Endothelial cell of umbilical vein (primary cell): ENCODE measurements at regions not wholly inside any gene's neighbourhood (a gene's known extent, or its start where the extent isn't known, plus 50 kb on each side); places are given as distances from the start of the nearest gene placed in this dataset.
A peak's percentile ranks its signal among the peaks of the same experiment; 100 is the strongest.
"Not testable (repeated sequence)": the region's sequence is repeated elsewhere in the genome, so short reads cannot be mapped to it uniquely, and the experiment has no call there.

Source experiments
- BruUV-seq: library from RNA; stranded (reverse); fragments of 400-500 nt; replicated peaks from 2 replicates; lab custom pipeline; 2021; lab: Mats Ljungman, UMichigan
- CTCF ChIA-PET: fragments of 300-600, 350-600 bp; sonication (Branson Sonifier 250); formaldehyde crosslinking; loops from one replicate; lab custom pipeline; 2021; ENCODE audit warnings: antibody characterized with exemption, inconsistent platforms; lab: Charles Lee
- POLR2A ChIA-PET: fragments of 300-600, 350-600 bp; sonication (Branson Sonifier 250); formaldehyde crosslinking; loops from one replicate; lab custom pipeline; 2021; ENCODE audit warnings: antibody characterized with exemption, inconsistent platforms; lab: Charles Lee
- DNase-seq: peaks from one replicate; pipeline ENCODE4 v3.0.0-alpha.2; 2011; ENCODE audit warnings: low read depth, low spot score
- FAIRE-seq: peaks from 2 replicates; lab custom pipeline; 2011; peaks lifted over from hg19 to GRCh38; lab: Jason Lieb, UNC
- H2AFZ ChIP-seq: 2 replicates; pipeline ENCODE4 v1.6.0; 2012; ENCODE audit warnings: low read depth, low read length, control low read depth, inconsistent platforms
- H3K27ac ChIP-seq: 2 replicates; pipeline ENCODE4 v1.5.1; 2011; ENCODE audit warnings: low read depth, mild to moderate bottlenecking, control low read depth, low read length, moderate library complexity; ENCODE audit not compliant: insufficient read depth
- H3K27me3 ChIP-seq, 2 experiments: 2 replicates each; pipeline versions ENCODE4 v1.6.0 to v1.6.1; 2011; ENCODE audit warnings: low read length in 2 of 2, mixed read lengths in 1 of 2; ENCODE audit not compliant: control insufficient read depth in 2 of 2, insufficient read depth in 2 of 2
- H3K36me3 ChIP-seq, 2 experiments: 2 replicates in 1 of 2; 3 replicates in 1 of 2; pipeline ENCODE4 v1.5.1; 2011; ENCODE audit warnings: low read length in 2 of 2, mild to moderate bottlenecking in 1 of 2, moderate library complexity in 1 of 2; ENCODE audit not compliant: control insufficient read depth in 2 of 2, insufficient read depth in 2 of 2; ENCODE audit errors: extremely low read depth in 1 of 2
- H3K4me1 ChIP-seq: 3 replicates; pipeline ENCODE4 v1.5.1; 2011; ENCODE audit warnings: mild to moderate bottlenecking, low read length; ENCODE audit not compliant: control insufficient read depth, insufficient read depth; ENCODE audit errors: extremely low read depth
- H3K4me2 ChIP-seq: 2 replicates; pipeline ENCODE4 v1.6.1; 2011; ENCODE audit warnings: low read length, control low read depth, mixed read lengths; ENCODE audit not compliant: insufficient read depth
- H3K4me3 ChIP-seq, 3 experiments: fragments of 200-600 bp in 1 of 3; sonication (generic), shearing (Covaris generic) in 1 of 3; replicated peaks in 1 of 3; 2 replicates each; pipeline ENCODE4 v1.5.1; 2011 to 2016; ENCODE audit warnings: control low read depth in 3 of 3, low read length in 3 of 3, mild to moderate bottlenecking in 2 of 3, inconsistent platforms in 1 of 3, low read depth in 1 of 3, moderate library complexity in 1 of 3; ENCODE audit not compliant: insufficient read depth in 1 of 3
- H3K79me2 ChIP-seq: 2 replicates; pipeline ENCODE4 v1.6.0; 2012; ENCODE audit warnings: low read length, inconsistent platforms; ENCODE audit not compliant: control insufficient read depth, insufficient read depth
- H3K9ac ChIP-seq: replicated peaks from 2 replicates; pipeline ENCODE3; 2011; ENCODE audit warnings: low read length, control low read depth; ENCODE audit not compliant: insufficient read depth; ENCODE audit errors: extremely low read depth
- H3K9me1 ChIP-seq: replicated peaks from 3 replicates; pipeline ENCODE4 v1.6.0; 2011; ENCODE audit warnings: mild to moderate bottlenecking, low read length; ENCODE audit not compliant: control insufficient read depth, insufficient read depth; ENCODE audit errors: extremely low read depth
- H3K9me3 ChIP-seq: replicated peaks from 2 replicates; pipeline ENCODE4 v1.5.1; 2012; ENCODE audit warnings: low read length, inconsistent platforms; ENCODE audit not compliant: control insufficient read depth, insufficient read depth
- H4K20me1 ChIP-seq: replicated peaks from 2 replicates; pipeline ENCODE3; 2011; ENCODE audit warnings: mild to moderate bottlenecking, low read length; ENCODE audit not compliant: control insufficient read depth, insufficient read depth; ENCODE audit errors: extremely low read depth
- CTCF ChIP-seq, 2 donors: IDR thresholded peaks; 1 replicate in 1 of 2; 2 replicates in 1 of 2; pipeline ENCODE4 v1.5.1; 2011; ENCODE audit warnings: low read length in 2 of 2, mild to moderate bottlenecking in 2 of 2, moderate library complexity in 2 of 2, control low read depth in 1 of 2, inconsistent platforms in 1 of 2, low read depth in 1 of 2; ENCODE audit not compliant: insufficient read depth in 1 of 2; ENCODE audit errors: extremely low read depth in 1 of 2
- EZH2 ChIP-seq: IDR thresholded peaks from 2 replicates; pipeline ENCODE4 v1.6.1; 2012; ENCODE audit warnings: borderline replicate concordance, low read depth, mild to moderate bottlenecking, moderate library complexity, low read length, inconsistent platforms; ENCODE audit not compliant: severe bottlenecking
- FOS ChIP-seq: IDR thresholded peaks from 2 replicates; pipeline ENCODE4 v1.6.1; 2011; ENCODE audit warnings: mild to moderate bottlenecking, low read length, moderate library complexity, borderline replicate concordance; ENCODE audit not compliant: insufficient read depth
- GATA2 ChIP-seq: IDR thresholded peaks from 2 replicates; pipeline ENCODE4 v1.7.0; 2011; ENCODE audit warnings: low read depth, mild to moderate bottlenecking, moderate library complexity, mixed read lengths, low read length; ENCODE audit not compliant: insufficient read length, insufficient read depth
- JUN ChIP-seq: IDR thresholded peaks from 2 replicates; pipeline ENCODE4 v1.6.1; 2011; ENCODE audit warnings: borderline replicate concordance, low read depth; ENCODE audit not compliant: insufficient read length, insufficient read depth
- MAX ChIP-seq: IDR thresholded peaks from 2 replicates; pipeline ENCODE4 v1.6.1; 2011; ENCODE audit not compliant: insufficient read depth, insufficient read length
- MYC ChIP-seq: IDR thresholded peaks from one replicate; pipeline ENCODE4 v1.6.1; 2011; ENCODE audit warnings: mild to moderate bottlenecking, low read depth, low read length
- POLR2A ChIP-seq: IDR thresholded peaks from 2 replicates; pipeline ENCODE4 v1.6.1; 2012; ENCODE audit warnings: low read depth, mild to moderate bottlenecking, control low read depth, low read length
- POLR2AphosphoS5 ChIP-seq: IDR thresholded peaks from 2 replicates; pipeline ENCODE4 v1.6.1; 2012; ENCODE audit warnings: low read depth, mild to moderate bottlenecking, control low read depth, low read length, moderate library complexity; ENCODE audit not compliant: insufficient read depth
- dilution Hi-C: fragments of 300-500 bp; cut with MboI; formaldehyde crosslinking; loops from one replicate; pipeline ENCODE4 v1.15.0; 2019; ENCODE audit warnings: low sequenced_read_pairs; ENCODE audit not compliant: extremely low pct_ligation_motif_present
- intact Hi-C: fragments of 100-400 bp; cut with micrococcal nuclease; formaldehyde crosslinking; loops from one replicate; pipeline ENCODE4 v1.10.0; 2022

- H3K27me3 ChIP-seq, H3K4me3 ChIP-seq, H3K36me3 ChIP-seq, dilution Hi-C loops, H2AFZ ChIP-seq, H3K9me3 ChIP-seq, H3K79me2 ChIP-seq, H3K27ac ChIP-seq, DNase-seq, H4K20me1 ChIP-seq, POLR2A ChIA-PET, BruUV-seq, H3K9me1 ChIP-seq, H3K4me2 ChIP-seq, H3K9ac ChIP-seq, H3K4me1 ChIP-seq: not testable (repeated sequence)
- peak in 1 of 2 donors; percentile 33 for TF ChIP-seq CTCF (IDR thresholded peaks at IDR 0.05; ENCODE audit: extremely low read depth in 1 of 2, insufficient read depth in 1 of 2, low read depth in 1 of 2, low read length in 2 of 2)
- CTCF ChIA-PET = interaction anchor here (1.1 kb wide), 1 partner anchor 380 kb away, joined by 8 read pairs; no protein-coding TSS in a partner anchor
- intact Hi-C loops = loop anchor here (5.0 kb wide), 1 partner anchor 379 kb away; no protein-coding TSS in a partner anchor
- peak; percentile 64 for FAIRE-seq
Observed at GRCh38 chr2:35478121-35478520, 877.5 kb upstream of the CRIM1 start.

- TF ChIP-seq MAX (no peak), FOS (no peak), JUN (no peak), CTCF (IDR thresholded peaks at IDR 0.05; ENCODE audit: extremely low read depth in 1 of 2, insufficient read depth in 1 of 2, low read depth in 1 of 2, low read length in 2 of 2) (no peak), EZH2 (no peak), POLR2AphosphoS5 (no peak), GATA2 (no peak), POLR2A (no peak), MYC (no peak)
- DNase-seq (no peak), FAIRE-seq (peak; percentile 43)
- dilution Hi-C loops = no loop called here
- Histone ChIP-seq H3K4me2 (peak overlapping the region; percentile 24), H3K27ac (no peak overlapping the region), H3K36me3 (no peaks in the 10 kb centered on the region), H3K4me3 (no peak overlapping the region), H4K20me1 (no peaks in the 10 kb centered on the region), H3K9me3 (no peaks in the 10 kb centered on the region), H3K79me2 (no peaks in the 10 kb centered on the region), H3K27me3 (no peaks in the 10 kb centered on the region), H3K4me1 (peaks cover 10% of the 10 kb centered on the region), H2AFZ (no peak overlapping the region), H3K9me1 (no peaks in the 10 kb centered on the region), H3K9ac (no peak overlapping the region)
- no TSS peak for BruUV-seq
- intact Hi-C loops = no loop called here
- ChIA-PET POLR2A (no interaction called here), CTCF (interaction anchor here (0.8 to 1.7 kb wide), 2 partner anchors 13 to 57 kb away, joined by 3 to 6 read pairs; no protein-coding TSS in a partner anchor)
Observed at GRCh38 chr2:35468245-35468644, 887.3 kb upstream of the CRIM1 start.
